ENCODE measurements at regions not wholly inside any gene's neighbourhood (a gene's known extent, or its start where the extent isn't known, plus 50 kb on each side); places are given as distances from the start of the nearest gene placed in this dataset.
"Not testable (repeated sequence)": the region's sequence is repeated elsewhere in the genome, so short reads cannot be mapped to it uniquely, and the experiment has no call there.

GRCh38 chr2:34280606-34281005 lies 681.5 kb upstream of the FAM98A start:
- no peak for FAIRE-seq
- no peak for DNase-seq (ENCODE audit: insufficient read length, low spot score)

GRCh38 chr2:34266908-34267697 lies 668.0 kb upstream of the FAM98A start:
- FAIRE-seq, result no peak

DNA sequence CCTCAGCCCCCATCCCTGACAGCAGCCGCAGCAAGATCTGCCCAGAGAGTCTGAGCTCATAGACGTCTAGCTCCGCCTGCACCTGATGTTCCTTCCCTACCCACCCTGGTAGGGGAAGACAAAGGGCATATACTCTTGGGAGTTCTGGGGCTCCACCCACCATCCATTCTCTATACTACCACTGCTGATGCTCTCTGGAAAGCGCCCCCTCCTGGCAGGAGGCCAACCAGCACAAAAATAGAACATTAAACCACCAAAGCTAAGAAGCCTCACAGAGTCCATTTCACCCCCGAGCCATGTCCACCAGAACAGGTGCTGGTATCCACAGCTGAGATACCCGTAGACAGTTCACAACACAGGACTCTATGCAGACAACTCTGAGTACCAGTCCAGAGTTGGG lies 662.6 kb upstream of the FAM98A start:
- FAIRE-seq (no peak), DNase-seq (ENCODE audit: insufficient read length, low spot score) (no peak)

More at GRCh38 chr2:34266908-34267697, 668.0 kb upstream of the FAM98A start:
- DNase-seq (ENCODE audit: insufficient read length, low spot score), result no peak

DNA sequence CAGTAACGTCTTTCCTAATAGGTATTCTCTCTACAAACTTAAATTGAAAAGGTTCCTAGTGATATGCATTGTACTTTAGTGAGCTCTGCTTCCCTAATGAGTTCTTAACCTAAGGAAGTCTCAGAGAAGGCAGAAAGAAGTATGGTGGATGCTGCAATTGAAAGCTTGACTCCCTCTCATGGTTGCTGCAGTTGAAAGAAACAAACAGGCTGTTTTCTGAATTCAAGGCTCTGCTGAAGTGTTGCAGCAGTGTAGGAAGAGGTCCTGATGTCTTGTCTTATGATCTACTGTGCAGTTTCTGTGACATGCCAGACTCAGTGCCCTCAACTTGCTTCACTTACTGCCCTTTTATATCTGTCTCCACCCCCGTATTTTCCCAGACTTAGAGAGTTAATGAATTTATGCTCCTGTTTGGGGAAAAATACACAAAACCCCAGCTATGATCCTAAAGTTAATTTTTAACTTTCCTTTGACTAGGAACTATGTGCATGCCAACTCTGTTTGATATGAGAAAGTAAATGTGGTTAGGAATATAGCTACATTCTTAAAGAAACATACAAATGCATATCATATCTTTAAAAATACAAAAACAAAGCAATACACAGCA lies 655.3 kb upstream of the FAM98A start:
- FAIRE-seq (no peak), DNase-seq (ENCODE audit: insufficient read length, low spot score) (no peak)

- DNase-seq (ENCODE audit: insufficient read length, low spot score) (no peak), FAIRE-seq (no peak)
Observed at GRCh38 chr2:34252111-34252510, 653.0 kb upstream of the FAM98A start.

DNA sequence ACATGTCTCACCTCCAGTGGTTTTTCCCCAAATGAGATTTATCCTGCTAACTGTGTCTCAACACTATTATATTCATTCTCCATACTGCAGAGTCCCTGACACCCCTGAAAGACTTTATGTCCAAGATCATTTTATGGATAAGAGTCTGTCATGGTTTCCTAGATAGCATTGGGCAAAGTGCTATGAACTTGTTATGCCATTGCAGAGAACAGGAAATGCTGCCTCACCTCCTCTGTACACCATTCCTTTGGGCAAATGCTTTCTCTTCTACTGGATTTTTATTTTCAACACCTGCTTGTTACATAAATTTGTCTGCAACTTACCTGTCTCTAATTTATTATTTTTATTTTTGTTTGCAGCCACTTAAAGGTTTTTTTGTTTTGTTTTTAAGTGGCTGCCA lies 652.5 kb upstream of the FAM98A start:
- FAIRE-seq, result no peak
- DNase-seq (ENCODE audit: insufficient read length, low spot score), result no peak

GRCh38 chr2:34244195-34244594 lies 645.1 kb upstream of the FAM98A start:
- FAIRE-seq (no peak), DNase-seq (ENCODE audit: insufficient read length, low spot score) (no peak)

DNA sequence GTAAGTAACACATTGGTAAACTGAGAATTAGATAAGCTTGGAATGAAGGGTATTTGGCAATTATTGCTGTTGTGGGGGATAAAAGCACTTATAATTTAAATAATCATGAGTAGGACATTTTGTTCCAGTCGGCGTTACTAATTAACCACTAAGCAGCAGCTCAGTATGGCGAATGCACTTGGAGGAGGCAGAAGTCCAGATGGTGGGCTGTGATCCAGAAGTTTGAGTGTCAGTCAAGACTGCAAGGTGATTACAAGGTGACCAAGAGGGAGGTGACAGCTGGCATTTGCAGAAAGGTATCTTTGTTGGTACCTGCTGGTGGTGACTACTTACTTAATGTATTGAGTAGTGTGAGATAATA lies 643.6 kb upstream of the FAM98A start:
- no peak for DNase-seq (ENCODE audit: insufficient read length, low spot score)
- FAIRE-seq, result no peak

DNA sequence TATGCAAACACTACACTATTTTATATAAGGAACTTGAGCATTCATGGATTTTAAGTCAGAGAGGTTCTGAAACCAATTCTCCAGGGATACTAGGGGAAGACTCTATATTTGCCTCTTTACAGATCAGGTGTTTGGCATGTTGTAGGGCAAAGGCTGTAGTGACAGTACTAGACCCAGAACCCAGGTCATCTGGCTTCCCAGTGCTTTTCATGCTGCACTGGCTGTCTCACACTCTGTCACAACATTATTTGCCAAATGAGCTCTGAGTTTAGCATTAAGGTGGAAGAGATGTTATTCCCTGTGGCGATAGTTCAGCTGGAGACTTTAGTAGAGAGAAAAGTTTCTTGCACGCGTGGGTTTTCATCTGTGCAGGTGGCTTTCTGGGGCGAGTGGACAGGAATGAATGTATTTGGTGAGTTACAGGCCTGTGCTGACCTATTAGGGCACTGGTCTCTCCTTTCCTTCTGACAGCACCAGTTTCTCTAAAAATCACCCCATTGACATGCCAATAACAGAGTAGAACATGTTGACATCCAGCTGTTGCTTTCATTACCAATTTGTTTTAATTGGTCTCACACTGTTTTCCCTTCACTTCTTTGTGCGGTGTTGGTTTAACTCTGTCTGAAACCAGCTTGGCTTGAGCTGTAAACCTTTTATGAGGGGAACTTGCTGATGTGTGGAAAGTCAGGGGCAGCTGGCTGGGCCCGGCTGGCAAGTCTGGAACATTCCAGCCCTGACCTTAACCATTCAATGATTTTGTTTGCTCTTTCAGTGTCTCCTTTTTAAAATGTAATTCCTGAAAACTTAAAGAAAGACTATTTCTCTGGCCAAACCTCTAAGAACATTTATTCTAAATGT lies 643.0 kb upstream of the FAM98A start:
- FAIRE-seq (no peak), DNase-seq (ENCODE audit: insufficient read length, low spot score) (no peak)

DNA sequence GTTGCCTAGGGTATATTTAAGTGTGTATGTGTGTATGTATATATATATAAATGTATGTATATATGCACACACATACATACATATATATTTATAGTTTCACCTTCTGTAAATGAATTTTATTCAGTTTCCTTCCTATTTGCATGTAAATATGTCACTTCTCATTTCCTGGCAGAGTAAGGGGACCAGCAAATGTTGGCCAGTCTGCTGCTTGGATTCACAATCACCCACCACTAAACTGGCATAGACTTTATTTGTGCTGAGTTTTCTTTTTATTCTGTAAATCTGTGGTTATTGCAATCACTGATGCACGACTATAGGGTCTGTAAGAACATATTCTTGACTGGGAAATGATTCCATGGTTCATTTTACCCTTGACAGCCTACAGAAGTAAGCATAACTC lies 640.4 kb upstream of the FAM98A start:
- FAIRE-seq (no peak), DNase-seq (ENCODE audit: insufficient read length, low spot score) (no peak)

DNA sequence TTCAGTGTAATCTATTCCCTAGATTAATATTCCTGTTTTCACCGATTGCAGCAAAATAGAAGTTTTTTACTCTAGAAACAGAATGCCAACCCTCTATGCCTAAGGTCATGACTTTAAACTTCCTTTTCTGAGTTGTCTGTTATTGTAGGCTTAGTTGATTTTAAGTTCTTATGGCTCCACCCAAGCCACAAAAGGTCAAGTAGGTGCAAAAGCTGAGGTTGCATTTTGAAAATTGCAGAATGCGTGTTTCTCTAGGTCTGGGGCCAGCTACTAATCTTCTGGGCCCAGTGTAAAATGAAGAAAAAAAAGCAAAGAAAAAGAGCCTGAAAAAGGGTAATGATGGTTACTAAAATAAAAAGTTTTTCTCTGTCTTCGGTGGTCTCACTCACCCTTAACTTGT lies 635.7 kb upstream of the FAM98A start:
- FAIRE-seq, result no peak

DNA sequence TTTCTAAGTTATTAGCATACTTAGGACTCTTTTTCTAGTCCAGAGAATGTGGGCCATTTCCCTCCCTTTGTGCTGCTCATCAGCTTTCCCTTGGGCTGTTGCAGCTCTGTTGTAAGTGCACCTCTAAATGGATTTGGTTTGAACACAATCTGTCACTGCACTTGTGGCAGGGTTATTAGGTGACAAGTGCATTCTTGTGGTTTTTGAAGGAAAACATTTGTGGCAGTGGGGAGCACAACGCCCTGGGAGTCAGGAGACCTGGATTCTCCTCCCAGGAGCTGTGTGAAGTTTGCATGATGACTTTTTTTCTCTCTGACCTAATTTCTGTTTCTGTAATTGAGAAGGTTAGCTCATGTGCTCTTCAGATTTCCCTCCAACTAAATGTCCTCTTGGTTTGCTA lies 630.9 kb upstream of the FAM98A start:
- no peak for DNase-seq (ENCODE audit: insufficient read length, low spot score)
- FAIRE-seq, result no peak

More for the DNA sequence above, 635.7 kb upstream of the FAM98A start:
- DNase-seq (ENCODE audit: insufficient read length, low spot score), result no peak

DNA sequence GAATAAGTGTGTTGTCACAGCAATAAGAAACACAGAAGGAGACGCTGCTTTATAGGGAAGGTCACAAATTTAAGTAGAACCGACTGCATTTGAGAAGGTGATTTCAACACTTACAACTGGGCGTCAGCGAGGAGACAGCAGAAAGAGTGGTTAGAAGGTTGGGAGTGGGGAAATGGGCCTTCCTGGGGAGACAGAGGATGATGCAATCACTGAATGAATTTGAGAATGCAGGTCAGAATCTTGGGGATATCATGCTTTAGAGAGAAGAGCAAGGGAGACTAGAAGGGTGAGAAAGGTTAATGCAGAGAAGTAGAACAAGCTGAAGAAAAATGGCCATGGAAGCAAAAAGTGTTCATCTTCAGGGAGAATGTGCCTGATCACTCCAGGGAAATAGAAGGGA lies 616.1 kb upstream of the FAM98A start:
- DNase-seq (ENCODE audit: insufficient read length, low spot score) (no peak), FAIRE-seq (no peak)

GRCh38 chr2:34210382-34210781 lies 611.3 kb upstream of the FAM98A start:
- not testable (repeated sequence) for FAIRE-seq; DNase-seq (ENCODE audit: insufficient read length, low spot score)

- FAIRE-seq (no peak), DNase-seq (ENCODE audit: insufficient read length, low spot score) (no peak)
Observed at GRCh38 chr2:34204560-34204959, 605.5 kb upstream of the FAM98A start.

- DNase-seq (ENCODE audit: insufficient read length, low spot score), result no peak
- FAIRE-seq, result no peak
Observed at GRCh38 chr2:34201099-34201498, 602.0 kb upstream of the FAM98A start.

- DNase-seq (ENCODE audit: insufficient read length, low spot score), result no peak
- FAIRE-seq, result no peak
Observed at GRCh38 chr2:34199971-34200370, 600.9 kb upstream of the FAM98A start.

DNA sequence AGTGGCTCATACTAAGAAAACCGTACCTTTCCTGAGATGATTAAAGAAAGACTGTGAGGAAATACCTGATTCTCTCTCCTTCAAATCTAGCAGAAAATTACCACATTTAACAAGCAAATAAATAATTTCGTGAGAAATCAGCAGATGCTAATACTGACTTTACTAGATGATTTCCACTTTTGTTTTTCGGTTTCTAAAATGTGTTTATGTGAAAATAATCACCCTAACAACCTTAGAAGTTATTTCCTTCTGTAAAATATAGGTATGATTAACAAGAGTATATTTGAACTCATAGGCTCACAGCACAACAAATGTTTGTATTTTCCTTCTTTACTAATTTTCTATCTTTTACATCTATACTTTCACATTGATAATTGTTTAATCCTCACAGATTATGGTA lies 594.1 kb upstream of the FAM98A start:
- DNase-seq (ENCODE audit: insufficient read length, low spot score), result no peak
- FAIRE-seq, result no peak

GRCh38 chr2:34188464-34189303 lies 589.6 kb upstream of the FAM98A start:
- no peak for DNase-seq (ENCODE audit: insufficient read length, low spot score)
- FAIRE-seq, result no peak

DNA sequence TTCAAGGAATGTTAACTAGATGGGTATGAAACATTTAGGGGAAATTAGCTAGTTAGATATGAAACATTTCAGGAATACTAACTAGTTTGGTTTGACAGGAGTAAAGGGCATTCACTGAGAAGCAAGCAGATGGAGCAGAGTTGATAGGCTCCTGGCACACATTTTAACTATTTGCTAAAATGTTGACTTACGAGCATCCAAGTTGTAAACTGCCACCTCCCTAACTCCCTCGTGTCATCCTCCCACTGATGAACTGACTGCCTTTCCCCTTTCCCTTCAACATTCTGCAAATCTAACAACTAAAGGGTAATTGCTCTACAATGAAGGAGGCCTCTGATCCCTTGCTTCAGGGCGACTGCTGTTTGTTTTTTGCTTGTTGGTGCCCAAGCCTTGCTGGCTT lies 580.4 kb upstream of the FAM98A start:
- DNase-seq (ENCODE audit: insufficient read length, low spot score) (no peak), FAIRE-seq (no peak)

- DNase-seq (ENCODE audit: insufficient read length, low spot score), result no peak
Observed at GRCh38 chr2:34178482-34178881, 579.4 kb upstream of the FAM98A start.

More at GRCh38 chr2:34178482-34178881, 579.4 kb upstream of the FAM98A start:
- no peak for FAIRE-seq
